NT2/D1 (cell line): ENCODE measurements at regions not wholly inside any gene's neighbourhood (a gene's known extent, or its start where the extent isn't known, plus 50 kb on each side); places are given as distances from the start of the nearest gene placed in this dataset.

Experiments used
- SUZ12 ChIP-seq: IDR thresholded peaks from 2 replicates; pipeline ENCODE4 v1.6.1; 2011; ENCODE audit not compliant: insufficient read length, insufficient read depth; ENCODE audit errors: extremely low read depth
- YY1 ChIP-seq: IDR thresholded peaks from 2 replicates; pipeline ENCODE4 v1.6.1; 2011; ENCODE audit not compliant: insufficient read length, insufficient read depth
- ZNF274 ChIP-seq: IDR thresholded peaks from 2 replicates; pipeline ENCODE4 v1.6.1; 2011; ENCODE audit warnings: mild to moderate bottlenecking, low read depth, low read length

- TF ChIP-seq YY1 (no peak), ZNF274 (no peak), SUZ12 (no peak)
Observed at GRCh38 chr17:77306048-77306789, 165.4 kb downstream of the SEC14L1 start.
